GM12892 (cell line): ENCODE measurements at regions not wholly inside any gene's neighbourhood (a gene's known extent, or its start where the extent isn't known, plus 50 kb on each side); places are given as distances from the start of the nearest gene placed in this dataset.

Source experiments
- POLR2A ChIP-seq: IDR thresholded peaks from 2 replicates; pipeline ENCODE4 v1.6.1; 2011; ENCODE audit warnings: low read depth, low read length, control low read depth
- POLR2AphosphoS5 ChIP-seq: IDR thresholded peaks from 2 replicates; pipeline ENCODE4 v1.6.1; 2011; ENCODE audit warnings: low read depth, low read length, control low read depth

DNA sequence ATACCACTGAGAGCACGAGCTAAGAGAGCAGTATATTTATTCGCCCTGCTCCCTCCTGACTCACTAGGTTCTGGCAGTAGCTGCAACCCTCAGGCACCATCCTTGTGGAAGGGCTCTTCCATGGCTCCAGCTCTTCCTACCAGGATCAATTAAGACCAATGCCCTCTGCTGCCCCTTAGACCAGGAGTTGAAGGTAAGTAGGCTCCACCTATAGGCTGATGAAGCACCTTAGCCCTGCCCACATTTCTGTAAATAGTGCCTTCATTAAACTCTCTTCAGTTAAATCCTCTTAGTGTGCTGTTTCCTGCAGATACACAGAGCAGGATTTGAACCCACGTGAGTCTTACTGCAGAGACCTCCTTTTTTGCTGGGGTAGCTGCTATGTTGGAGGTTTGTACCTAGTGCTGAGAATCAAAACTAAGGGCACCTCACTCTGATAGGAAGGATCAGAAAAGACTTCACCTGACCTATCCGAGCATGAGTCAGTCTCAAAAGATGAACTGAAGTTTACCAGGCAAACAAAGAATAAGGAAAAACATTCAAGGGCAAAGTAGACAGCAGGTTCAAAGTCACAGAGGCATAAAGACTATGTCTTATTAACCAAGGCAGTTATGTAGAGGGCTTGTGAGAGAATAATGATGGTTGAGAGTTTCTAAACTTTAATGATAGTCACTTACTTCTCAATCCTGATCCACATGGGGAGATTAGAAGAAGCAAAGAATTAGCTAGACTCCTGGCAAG, 56.9 kb upstream of the BEND6 start:
- TF ChIP-seq POLR2A = no peak
- TF ChIP-seq POLR2AphosphoS5 = no peak
